ENCODE measurements at regions not wholly inside any gene's neighbourhood (a gene's known extent, or its start where the extent isn't known, plus 50 kb on each side); places are given as distances from the start of the nearest gene placed in this dataset.

GRCh38 chr4:183852910-183853547 is 52.1 kb upstream of the STOX2 start:
- TF ChIP-seq ZNF274 (IDR thresholded peaks at IDR 0.05; ENCODE audit: low read depth, low read length): no peak
- TF ChIP-seq SUZ12 (IDR thresholded peaks at IDR 0.05; ENCODE audit: extremely low read depth, insufficient read depth, insufficient read length): no peak
- no peak for TF ChIP-seq YY1 (IDR thresholded peaks at IDR 0.05; ENCODE audit: insufficient read depth, insufficient read length)

All from NT2/D1 (cell line).